K562 (cell line): ENCODE measurements at regions not wholly inside any gene's neighbourhood (a gene's known extent, or its start where the extent isn't known, plus 50 kb on each side); places are given as distances from the start of the nearest gene placed in this dataset.

Source experiments
- ATAC-seq: fragments of 200-7000 bp; cut with Tn5 transposase; 3 replicates; pipeline ENCODE4 v1.9.1; 2020; ENCODE audit warnings: moderate library complexity
- BruUV-seq: library from RNA; stranded (reverse); fragments of 400-500 nt; replicated peaks from 2 replicates; lab custom pipeline; 2021; lab: Mats Ljungman, UMichigan
- CTCF ChIA-PET: fragments of 300-600 bp; formaldehyde crosslinking; extraction: SDS; loops from one replicate; lab custom pipeline; 2021; ENCODE audit warnings: low intra/inter-chr PET ratio; lab: Yijun Ruan, JAX
- POLR2A ChIA-PET: fragments of 300-600, 350-650 bp; sonication (Branson Sonifier 250); formaldehyde crosslinking; extraction: SDS; loops from one replicate; lab custom pipeline; 2021; ENCODE audit warnings: antibody characterized with exemption, inconsistent platforms; lab: Yijun Ruan, JAX
- DNase-seq, 4 experiments: peaks; one replicate each; pipeline versions ENCODE4 v3.0.0 to v3.0.0-alpha.2; 2011 to 2018; ENCODE audit warnings: low spot score in 3 of 4, mixed read lengths in 3 of 4; ENCODE audit errors: extremely low read depth in 1 of 4
- FAIRE-seq: peaks from 2 replicates; lab custom pipeline; 2011; peaks lifted over from hg19 to GRCh38; lab: Jason Lieb, UNC
- H2AFZ ChIP-seq: 2 replicates; pipeline ENCODE4 v1.6.0; 2011; ENCODE audit warnings: low read depth, low read length, control low read depth, inconsistent platforms
- H3K27ac ChIP-seq: fragments of 200-600 bp; 3 replicates; pipeline ENCODE4 v1.8.0; 2011; ENCODE audit warnings: low read depth, mild to moderate bottlenecking, control low read depth, inconsistent platforms, low read length, moderate library complexity, mixed read lengths; ENCODE audit errors: extremely low read depth
- H3K27me3 ChIP-seq, 2 experiments: fragments of 300-600 bp in 1 of 2; 2 replicates in 1 of 2; 3 replicates in 1 of 2; pipeline versions ENCODE4 v1.6.0 to v1.8.0; 2011; ENCODE audit warnings: inconsistent platforms in 2 of 2, low read length in 2 of 2, mild to moderate bottlenecking in 1 of 2, mixed read lengths in 1 of 2, moderate library complexity in 1 of 2; ENCODE audit not compliant: control insufficient read depth in 2 of 2, insufficient read depth in 2 of 2
- H3K36me3 ChIP-seq: fragments of 300-600 bp; 3 replicates; pipeline ENCODE4 v1.8.0; 2011; ENCODE audit warnings: mild to moderate bottlenecking, low read length, inconsistent platforms; ENCODE audit not compliant: control insufficient read depth, insufficient read depth
- H3K4me1 ChIP-seq, 2 experiments: fragments of 200-600 bp in 1 of 2; replicated peaks in 1 of 2; 2 replicates in 1 of 2; 3 replicates in 1 of 2; pipeline versions ENCODE4 v1.5.1 to v1.8.0; 2011; ENCODE audit warnings: inconsistent platforms in 2 of 2, low read length in 2 of 2, mild to moderate bottlenecking in 1 of 2, mixed read lengths in 1 of 2, moderate library complexity in 1 of 2; ENCODE audit not compliant: control insufficient read depth in 2 of 2, insufficient read depth in 2 of 2
- H3K4me2 ChIP-seq: 2 replicates; pipeline ENCODE4 v1.6.1; 2011; ENCODE audit warnings: low read length, control low read depth, inconsistent platforms, mixed read lengths; ENCODE audit not compliant: insufficient read depth
- H3K4me3 ChIP-seq: fragments of 200-600 bp; sonication (generic), shearing (Covaris generic); 2 replicates; pipeline ENCODE4 v1.5.1; 2016; ENCODE audit warnings: control low read depth, inconsistent platforms
- H3K79me2 ChIP-seq: fragments of 200-600 bp; 3 replicates; pipeline ENCODE4 v1.8.0; 2011; ENCODE audit warnings: low read length, inconsistent platforms; ENCODE audit not compliant: control insufficient read depth, insufficient read depth
- H3K9ac ChIP-seq, 2 experiments: 2 replicates each; pipeline versions ENCODE4 v1.6.0 to v1.6.1; 2011; ENCODE audit warnings: low read depth in 2 of 2, low read length in 2 of 2, control low read depth in 1 of 2, inconsistent platforms in 1 of 2, mild to moderate bottlenecking in 1 of 2, mixed read lengths in 1 of 2; ENCODE audit not compliant: insufficient read depth in 1 of 2
- H3K9me1 ChIP-seq: one replicate; pipeline ENCODE4 v1.6.0; 2011; ENCODE audit warnings: inconsistent platforms, mild to moderate bottlenecking, low read length, moderate library complexity; ENCODE audit not compliant: control insufficient read depth, insufficient read depth
- H3K9me3 ChIP-seq: replicated peaks from 2 replicates; pipeline ENCODE4 v1.5.1; 2011; ENCODE audit warnings: low read depth, low read length, inconsistent platforms; ENCODE audit not compliant: control insufficient read depth, insufficient read depth
- H4K20me1 ChIP-seq: replicated peaks from 2 replicates; pipeline ENCODE4 v1.6.1; 2011; ENCODE audit warnings: low read length, inconsistent platforms, mixed read lengths; ENCODE audit not compliant: control insufficient read depth, insufficient read depth
- ARID2 ChIP-seq: fragments of 450-650 bp; IDR thresholded peaks from 2 replicates; pipeline ENCODE4 v1.6.1; 2017; ENCODE audit warnings: antibody characterized with exemption, mild to moderate bottlenecking
- BHLHE40 ChIP-seq: IDR thresholded peaks from 2 replicates; pipeline ENCODE4 v1.6.1; 2011; ENCODE audit warnings: low read length, improper control_type of control experiment
- MECOM ChIP-seq: fragments of 250-450 bp; sonication (Bioruptor Pico); IDR thresholded peaks from 2 replicates; pipeline ENCODE4 v1.8.0; 2022; ENCODE audit warnings: inconsistent platforms
- NFIC ChIP-seq: fragments of 450-650 bp; IDR thresholded peaks from 2 replicates; pipeline ENCODE4 v1.6.1; 2017; ENCODE audit warnings: mild to moderate bottlenecking, inconsistent platforms
- PCBP1 ChIP-seq: fragments of 200-400 bp; formaldehyde crosslinking; IDR thresholded peaks from 2 replicates; pipeline ENCODE4 v1.6.1; 2018; ENCODE audit warnings: mild to moderate bottlenecking, low read depth, low read length; ENCODE audit not compliant: poor library complexity, severe bottlenecking
- RAD51 ChIP-seq: fragments of 450-650 bp; IDR thresholded peaks from 2 replicates; pipeline ENCODE4 v1.7.1; 2016; ENCODE audit warnings: low read depth, mild to moderate bottlenecking, borderline replicate concordance
- SLC30A9 ChIP-seq: fragments of 250-450 bp; sonication (Bioruptor Pico); IDR thresholded peaks from 2 replicates; pipeline ENCODE4 v1.8.0; 2022; ENCODE audit warnings: mild to moderate bottlenecking, moderate library complexity
- TARDBP ChIP-seq: fragments of 450-650 bp; IDR thresholded peaks from 2 replicates; pipeline ENCODE4 v1.6.1; 2016
- TBL1XR1 ChIP-seq, 2 experiments: IDR thresholded peaks; 2 replicates each; pipeline ENCODE4 v1.6.1; 2012; ENCODE audit warnings: improper control_type of control experiment in 2 of 2, low read length in 2 of 2, mild to moderate bottlenecking in 1 of 2
- ZNF76 ChIP-seq: fragments of 250-450 bp; sonication (Bioruptor Pico); IDR thresholded peaks from 2 replicates; pipeline ENCODE4 v1.4.0; 2020; ENCODE audit warnings: mild to moderate bottlenecking, moderate library complexity, borderline replicate concordance
- WGBS: fragments of 100-300 bp; shearing (Covaris generic); methylation state at CpG from one replicate; pipeline ENCODE4 v1.1.6; 2016; ENCODE audit warnings: low coverage, mixed read lengths; ENCODE audit not compliant: insufficient coverage; ENCODE audit errors: missing lambda C conversion rate; 5-methylcytosine and 5-hydroxymethylcytosine counted together
- in situ Hi-C: fragments of 300-500 bp; cut with MboI; formaldehyde crosslinking; loops from 4 replicates; pipeline ENCODE4 v1.15.0; 2018; ENCODE audit warnings: inconsistent platforms, mixed read lengths
- intact Hi-C: fragments of 100-400 bp; cut with micrococcal nuclease; formaldehyde crosslinking; loops from 2 replicates; pipeline ENCODE4 v1.14.2; 2022
- TF ChIP-seq, protein P1 (sequence below): fragments of 450-650 bp; IDR thresholded peaks from 2 replicates; pipeline ENCODE4 v1.6.1; 2016; ENCODE audit warnings: borderline replicate concordance

DNA sequence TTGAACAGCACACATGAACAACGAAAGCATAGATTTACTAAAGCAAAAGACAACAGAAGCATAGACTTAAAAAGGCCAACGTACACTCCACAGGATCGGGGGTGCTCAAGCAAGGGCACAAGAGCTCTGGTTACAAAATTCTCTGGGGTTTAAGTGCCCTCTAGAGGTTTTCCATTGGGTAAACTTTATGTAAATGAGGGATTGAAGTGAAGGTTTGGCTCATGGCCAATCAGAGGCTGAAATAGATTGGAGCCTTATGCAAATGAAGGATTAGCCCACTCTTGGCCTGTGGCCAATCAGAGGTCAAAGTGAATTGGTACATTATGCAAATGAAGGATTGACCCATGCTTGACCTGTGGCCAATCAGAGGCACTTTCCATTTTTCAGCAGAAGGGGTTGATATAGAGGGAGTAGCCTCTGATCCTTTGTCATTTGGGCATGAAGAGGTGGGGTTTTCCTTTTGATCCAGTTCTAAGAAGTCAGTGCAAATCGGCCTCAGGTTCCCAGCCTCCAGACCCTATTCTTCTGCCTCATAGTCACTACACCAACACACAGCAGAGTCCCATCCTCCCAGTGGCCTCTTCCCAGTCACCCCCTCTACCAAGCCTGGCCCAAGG, 244.9 kb downstream of the THBS2 start:
- no peak for FAIRE-seq

DNA sequence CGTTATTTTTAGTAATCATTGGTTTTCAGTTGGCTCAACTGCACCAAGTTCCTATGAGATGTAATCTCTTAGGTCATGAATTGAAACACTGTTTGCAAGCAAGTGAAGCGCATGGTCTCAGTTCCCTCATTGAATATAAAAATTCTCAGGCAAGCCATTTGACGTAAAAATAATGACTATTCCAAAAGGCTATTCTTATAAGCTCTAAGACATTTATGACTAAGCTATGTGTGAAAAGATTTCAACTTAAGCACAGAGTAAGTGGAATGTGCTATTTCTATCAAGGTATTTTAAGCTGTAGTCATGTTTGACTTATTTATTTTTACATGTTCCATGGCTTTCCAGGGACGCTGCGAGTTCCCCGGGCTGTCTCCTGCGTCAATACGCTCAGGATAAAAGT, 248.5 kb downstream of the THBS2 start:
- FAIRE-seq (no peak), DNase-seq (no peak), ATAC-seq (no peak)
- Histone ChIP-seq H2AFZ (no peak overlapping the region), H3K9me1 (no peaks in the 10 kb centered on the region), H3K36me3 (no peaks in the 10 kb centered on the region), H3K4me3 (no peak overlapping the region), H3K9ac (no peak overlapping the region), H3K4me2 (no peak overlapping the region), H3K79me2 (no peaks in the 10 kb centered on the region), H3K9me3 (no peaks in the 10 kb centered on the region), H3K4me1 (no peaks in the 10 kb centered on the region), H4K20me1 (no peaks in the 10 kb centered on the region), H3K27me3 (peaks cover 1 to 5% of the 10 kb centered on the region in 2 experiments; a peak in 3 of 5 replicates), H3K27ac (no peak overlapping the region)
- in situ Hi-C loops: no loop called here
- no TSS peak for BruUV-seq
- CTCF ChIA-PET: no interaction called here
- 2% methylated on average over 8 of the region's 8 CpGs for WGBS
- intact Hi-C loops: no loop called here
- POLR2A ChIA-PET: no interaction called here
- TF ChIP-seq, protein P1, sequence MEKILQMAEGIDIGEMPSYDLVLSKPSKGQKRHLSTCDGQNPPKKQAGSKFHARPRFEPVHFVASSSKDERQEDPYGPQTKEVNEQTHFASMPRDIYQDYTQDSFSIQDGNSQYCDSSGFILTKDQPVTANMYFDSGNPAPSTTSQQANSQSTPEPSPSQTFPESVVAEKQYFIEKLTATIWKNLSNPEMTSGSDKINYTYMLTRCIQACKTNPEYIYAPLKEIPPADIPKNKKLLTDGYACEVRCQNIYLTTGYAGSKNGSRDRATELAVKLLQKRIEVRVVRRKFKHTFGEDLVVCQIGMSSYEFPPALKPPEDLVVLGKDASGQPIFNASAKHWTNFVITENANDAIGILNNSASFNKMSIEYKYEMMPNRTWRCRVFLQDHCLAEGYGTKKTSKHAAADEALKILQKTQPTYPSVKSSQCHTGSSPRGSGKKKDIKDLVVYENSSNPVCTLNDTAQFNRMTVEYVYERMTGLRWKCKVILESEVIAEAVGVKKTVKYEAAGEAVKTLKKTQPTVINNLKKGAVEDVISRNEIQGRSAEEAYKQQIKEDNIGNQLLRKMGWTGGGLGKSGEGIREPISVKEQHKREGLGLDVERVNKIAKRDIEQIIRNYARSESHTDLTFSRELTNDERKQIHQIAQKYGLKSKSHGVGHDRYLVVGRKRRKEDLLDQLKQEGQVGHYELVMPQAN: no peak
- TF ChIP-seq MECOM (CRISPR knock-in tag): no peak
- TF ChIP-seq PCBP1: no peak
- TF ChIP-seq TBL1XR1 (IDR thresholded peaks at IDR 0.05; ENCODE audit: low read length in 2 of 2): no peak
- no peak for TF ChIP-seq ZNF76
- no peak for TF ChIP-seq SLC30A9 (CRISPR knock-in tag)
- TF ChIP-seq ARID2: no peak
- no peak for TF ChIP-seq TARDBP
- TF ChIP-seq BHLHE40: no peak
- TF ChIP-seq, all 486 proteins: peak for 0

More for the DNA sequence above, 244.9 kb downstream of the THBS2 start:
- Histone ChIP-seq H2AFZ (no peak overlapping the region), H3K27me3 (no peaks in the 10 kb centered on the region), H3K9me3 (no peaks in the 10 kb centered on the region), H4K20me1 (no peaks in the 10 kb centered on the region), H3K4me3 (no peak overlapping the region), H3K4me2 (no peak overlapping the region), H3K4me1 (no peaks in the 10 kb centered on the region), H3K9ac (no peak overlapping the region), H3K36me3 (no peaks in the 10 kb centered on the region), H3K27ac (no peak overlapping the region), H3K9me1 (no peaks in the 10 kb centered on the region), H3K79me2 (no peaks in the 10 kb centered on the region)
- peak in 1 of 4 experiments; percentile 12 for DNase-seq
- in situ Hi-C loops: no loop called here
- no peak for TF ChIP-seq RAD51
- peak; percentile 86 for TF ChIP-seq NFIC
- ChIA-PET CTCF (no interaction called here), POLR2A (no interaction called here)
- intact Hi-C loops: no loop called here
- 0% methylated on average over 4 of the region's 4 CpGs for WGBS
- ATAC-seq: peak; percentile 45; the same call in 1 of the 3 replicates
- BruUV-seq: no TSS peak
